ENCODE measurements at regions not wholly inside any gene's neighbourhood (a gene's known extent, or its start where the extent isn't known, plus 50 kb on each side); places are given as distances from the start of the nearest gene placed in this dataset.
"Not testable (repeated sequence)": the region's sequence is repeated elsewhere in the genome, so short reads cannot be mapped to it uniquely, and the experiment has no call there.

DNA sequence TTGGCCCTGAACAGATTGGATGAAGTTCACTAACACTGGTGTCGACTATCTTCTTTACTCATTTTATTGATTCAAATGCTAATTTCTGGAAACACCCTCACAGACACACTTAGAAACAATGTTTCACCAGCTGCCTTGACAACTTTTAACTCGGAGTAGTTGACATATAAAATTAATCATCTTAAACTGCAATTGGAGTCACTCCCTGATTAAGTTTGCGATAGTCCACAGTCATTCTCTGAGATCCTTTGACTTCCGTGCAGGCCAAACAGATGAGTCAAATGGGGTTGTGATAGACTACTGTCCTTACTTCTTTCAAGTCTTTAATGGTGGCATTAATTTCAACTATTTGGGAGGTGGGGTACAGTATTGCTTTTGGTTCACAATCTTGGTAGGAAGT, 114.4 kb upstream of the PCSK1 start:
- in situ Hi-C loops (cut with MboI; ENCODE audit: low sequenced_read_pairs) = no loop called here

DNA sequence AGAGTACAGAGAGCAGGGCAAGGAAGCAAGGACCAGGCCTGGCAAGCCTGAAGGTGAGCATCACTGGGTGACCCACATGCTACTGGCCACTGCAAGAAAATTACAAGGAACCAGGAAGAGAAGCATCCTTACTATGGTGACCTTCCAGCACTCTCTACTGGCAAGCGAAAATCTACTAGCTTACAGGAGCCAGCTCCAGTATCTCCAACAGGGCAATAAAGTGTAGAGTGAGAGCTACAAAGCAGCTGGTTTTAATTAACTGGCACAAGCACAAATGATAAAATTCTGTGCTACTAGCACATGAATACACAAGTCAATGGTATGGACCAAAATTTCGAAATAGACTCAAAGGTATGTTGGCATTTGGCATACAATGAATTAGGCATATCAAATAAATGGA, 113.3 kb upstream of the CAST start:
- no peaks in the 10 kb centered on the region for H3K9me3 ChIP-seq
- no peaks in the 10 kb centered on the region for H3K36me3 ChIP-seq (replicated peaks)
- no peak for DNase-seq (ENCODE audit: low spot score in 2 of 2)
- no peaks in the 10 kb centered on the region for H3K27me3 ChIP-seq (ENCODE audit: low read depth)
- no peaks in the 10 kb centered on the region for H3K4me1 ChIP-seq
- in situ Hi-C loops (cut with MboI; ENCODE audit: low sequenced_read_pairs) = no loop called here
- no peak overlapping the region for H3K4me3 ChIP-seq

More for the DNA sequence above, 114.4 kb upstream of the PCSK1 start:
- H3K4me1 ChIP-seq = no peaks in the 10 kb centered on the region
- H3K4me3 ChIP-seq = no peak overlapping the region
- H3K27me3 ChIP-seq (ENCODE audit: low read depth) = no peaks in the 10 kb centered on the region
- H3K36me3 ChIP-seq (replicated peaks) = no peaks in the 10 kb centered on the region
- no peak for DNase-seq (ENCODE audit: low spot score in 2 of 2)
- H3K9me3 ChIP-seq = no peaks in the 10 kb centered on the region

DNA sequence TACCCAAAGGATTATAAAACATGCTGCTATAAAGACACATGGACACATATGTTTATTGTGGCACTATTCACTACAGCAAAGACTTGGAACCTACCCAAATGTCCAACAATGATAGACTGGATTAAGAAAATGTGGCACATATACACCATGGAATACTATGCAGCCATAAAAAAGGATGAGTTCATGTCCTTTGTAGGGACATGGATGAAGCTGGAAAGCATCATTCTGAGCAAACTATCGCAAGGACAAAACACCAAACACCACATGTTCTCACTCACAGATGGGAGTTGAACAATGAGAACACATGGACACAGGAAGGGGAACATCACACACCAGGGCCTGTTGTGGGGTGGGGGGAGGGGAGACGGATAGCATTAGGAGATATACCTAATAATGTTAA, 101.3 kb upstream of the CAST start:
- DNase-seq (ENCODE audit: low spot score in 2 of 2); H3K9me3 ChIP-seq; H3K4me1 ChIP-seq; in situ Hi-C loops (cut with MboI; ENCODE audit: low sequenced_read_pairs); H3K4me3 ChIP-seq; H3K36me3 ChIP-seq (replicated peaks); H3K27me3 ChIP-seq (ENCODE audit: low read depth): not testable (repeated sequence)

DNA sequence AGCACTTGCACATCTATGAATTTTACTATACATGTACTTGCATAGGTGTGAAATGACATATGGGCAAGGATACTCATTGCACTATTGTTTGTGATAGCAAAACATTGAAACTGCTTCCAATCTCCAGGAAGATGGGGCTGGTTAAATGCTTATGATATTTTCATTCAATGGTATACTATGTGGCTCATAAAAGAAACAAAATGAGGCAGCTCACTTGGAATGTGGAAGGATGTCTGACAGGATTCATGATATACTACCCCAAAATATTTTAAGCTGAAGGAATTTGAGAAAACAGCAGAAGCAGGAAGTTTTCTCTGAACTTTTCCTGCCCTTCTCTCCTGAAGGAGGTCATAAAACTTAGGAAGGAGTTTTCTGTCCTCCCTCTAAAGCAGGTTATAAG, 99.6 kb upstream of the CAST start:
- no peak overlapping the region for H3K4me3 ChIP-seq
- no peaks in the 10 kb centered on the region for H3K4me1 ChIP-seq
- H3K36me3 ChIP-seq (replicated peaks) = no peaks in the 10 kb centered on the region
- in situ Hi-C loops (cut with MboI; ENCODE audit: low sequenced_read_pairs) = no loop called here
- DNase-seq (ENCODE audit: low spot score in 2 of 2) = no peak
- H3K9me3 ChIP-seq = no peaks in the 10 kb centered on the region
- peaks cover 4% of the 10 kb centered on the region; the same call in 1 of the 2 replicates for H3K27me3 ChIP-seq (ENCODE audit: low read depth)

DNA sequence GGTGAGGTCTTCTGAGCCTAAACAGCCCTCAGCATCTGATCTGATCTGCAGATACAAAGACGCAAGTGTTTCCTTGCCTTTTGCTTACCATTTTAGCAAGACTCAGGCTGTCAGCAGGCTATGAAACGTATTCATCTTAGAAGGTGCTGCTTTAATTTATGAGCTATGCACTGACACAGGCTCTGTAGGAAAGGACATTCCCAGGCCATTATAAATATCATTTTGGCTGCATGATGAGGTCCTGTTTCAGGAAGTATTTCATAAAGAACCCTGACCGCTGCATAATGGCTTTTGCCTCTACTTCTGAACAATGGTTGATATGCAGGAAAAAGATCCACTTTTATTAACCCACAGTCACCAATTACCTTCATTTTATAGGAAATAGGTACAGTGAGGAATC, 98.4 kb upstream of the CAST start:
- peaks cover 4% of the 10 kb centered on the region; the same call in 1 of the 2 replicates for H3K27me3 ChIP-seq (ENCODE audit: low read depth)
- in situ Hi-C loops (cut with MboI; ENCODE audit: low sequenced_read_pairs) = no loop called here

DNA sequence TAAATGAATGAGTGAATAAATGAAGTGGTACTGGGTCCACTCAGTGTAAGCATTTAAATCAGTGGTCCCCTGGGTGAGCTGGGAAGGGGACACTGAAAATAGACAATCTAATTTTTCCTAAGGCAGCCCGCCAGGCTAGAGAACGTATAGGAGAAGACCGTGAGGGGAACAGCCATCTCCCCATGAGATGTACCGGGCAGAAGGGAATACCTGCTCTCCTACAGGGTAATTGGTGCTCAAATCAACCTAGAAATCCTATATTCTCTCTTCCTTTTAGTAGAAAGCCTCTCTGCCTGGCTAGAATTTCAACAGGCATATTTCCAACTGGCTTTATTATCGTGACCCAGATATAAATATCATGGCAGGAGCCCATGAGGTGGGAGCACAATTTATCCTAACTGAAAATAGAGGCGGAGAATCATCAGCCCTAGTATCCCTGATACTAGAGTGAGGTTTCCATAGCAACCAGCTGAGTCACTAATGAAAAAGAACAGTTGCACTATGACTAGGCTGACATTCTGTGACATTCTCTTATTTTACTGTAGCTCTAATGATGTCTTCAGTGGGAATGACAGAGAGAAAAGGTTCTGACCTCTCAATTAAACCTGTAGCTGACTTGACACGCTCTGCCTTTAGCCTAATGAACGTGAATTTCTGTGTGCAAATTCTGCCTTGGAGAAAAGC, 96.5 kb upstream of the CAST start:
- no peaks in the 10 kb centered on the region for H3K9me3 ChIP-seq
- no peaks in the 10 kb centered on the region for H3K4me1 ChIP-seq
- no peaks in the 10 kb centered on the region for H3K36me3 ChIP-seq (replicated peaks)
- no peak for DNase-seq (ENCODE audit: low spot score in 2 of 2)
- H3K4me3 ChIP-seq = no peak overlapping the region
- H3K27me3 ChIP-seq (ENCODE audit: low read depth) = peaks cover 4% of the 10 kb centered on the region; the same call in 1 of the 2 replicates
- in situ Hi-C loops (cut with MboI; ENCODE audit: low sequenced_read_pairs) = no loop called here

More for the DNA sequence above, 98.4 kb upstream of the CAST start:
- Histone ChIP-seq H3K4me1 (no peaks in the 10 kb centered on the region), H3K36me3 (replicated peaks) (no peaks in the 10 kb centered on the region), H3K4me3 (no peak overlapping the region), H3K9me3 (no peaks in the 10 kb centered on the region)
- no peak for DNase-seq (ENCODE audit: low spot score in 2 of 2)

DNA sequence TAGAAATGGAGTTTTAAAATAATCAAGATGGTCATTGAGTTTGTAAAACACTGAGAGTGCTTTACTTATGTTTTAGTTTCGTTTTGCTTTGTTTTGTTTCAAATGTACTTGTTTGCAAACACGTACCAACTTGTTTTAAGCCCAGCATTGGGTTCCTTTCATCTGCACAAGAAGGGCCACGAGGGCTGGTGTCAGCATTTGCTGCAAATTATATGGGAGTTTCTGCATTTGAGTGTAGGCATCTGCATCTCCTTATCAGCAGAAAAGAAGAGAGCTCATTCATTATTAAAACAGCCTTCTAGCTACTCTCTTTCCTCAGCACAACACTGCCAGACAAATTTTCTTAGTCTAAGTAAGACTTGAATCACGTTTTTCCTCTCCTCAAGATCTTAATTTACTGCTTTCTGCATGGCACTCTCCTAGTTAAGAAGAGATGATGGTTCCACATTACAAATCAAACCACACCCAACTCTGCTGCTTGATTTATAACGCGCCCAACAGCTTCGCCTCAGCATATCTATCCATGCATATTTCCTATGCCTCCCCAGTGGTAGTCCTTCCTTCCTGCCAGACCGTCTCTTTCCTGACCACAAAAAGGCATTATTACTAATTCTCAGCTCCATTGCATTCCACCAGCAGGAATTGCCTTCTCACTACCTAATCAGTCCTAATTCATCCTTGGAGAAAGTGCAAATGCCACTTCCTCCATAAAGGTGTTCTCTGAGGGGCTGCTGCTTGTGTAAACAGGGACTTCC, 95.2 kb upstream of the CAST start:
- H3K9me3 ChIP-seq = no peaks in the 10 kb centered on the region
- no peak for DNase-seq (ENCODE audit: low spot score in 2 of 2)
- no peaks in the 10 kb centered on the region for H3K4me1 ChIP-seq
- in situ Hi-C loops (cut with MboI; ENCODE audit: low sequenced_read_pairs) = no loop called here
- no peak overlapping the region for H3K4me3 ChIP-seq
- H3K36me3 ChIP-seq (replicated peaks) = no peaks in the 10 kb centered on the region
- peaks cover 4% of the 10 kb centered on the region; the same call in 1 of the 2 replicates for H3K27me3 ChIP-seq (ENCODE audit: low read depth)

DNA sequence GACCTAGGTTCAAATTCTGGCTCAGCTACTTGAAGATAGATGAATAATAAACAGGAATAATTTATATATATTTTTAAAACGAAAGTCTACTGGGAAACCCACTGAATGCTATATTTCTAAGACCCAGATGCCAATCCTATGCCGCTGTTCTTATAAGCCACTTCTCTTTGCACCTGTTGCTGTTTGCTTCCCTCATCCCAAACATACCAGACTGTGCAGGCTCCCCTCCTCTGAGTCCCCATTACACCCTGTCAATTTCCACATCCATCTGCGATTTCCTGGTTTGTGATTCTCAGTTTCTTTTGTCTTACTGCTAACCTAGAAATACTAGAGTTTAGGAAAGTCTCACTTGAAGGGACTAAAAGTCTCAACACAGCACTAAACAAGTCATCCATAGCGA, 92.8 kb upstream of the CAST start:
- peaks cover 4% of the 10 kb centered on the region; the same call in 1 of the 2 replicates for H3K27me3 ChIP-seq (ENCODE audit: low read depth)
- no peaks in the 10 kb centered on the region for H3K36me3 ChIP-seq (replicated peaks)
- no peaks in the 10 kb centered on the region for H3K9me3 ChIP-seq
- in situ Hi-C loops (cut with MboI; ENCODE audit: low sequenced_read_pairs) = no loop called here
- DNase-seq (ENCODE audit: low spot score in 2 of 2) = no peak
- H3K4me3 ChIP-seq = no peak overlapping the region
- H3K4me1 ChIP-seq = no peaks in the 10 kb centered on the region

DNA sequence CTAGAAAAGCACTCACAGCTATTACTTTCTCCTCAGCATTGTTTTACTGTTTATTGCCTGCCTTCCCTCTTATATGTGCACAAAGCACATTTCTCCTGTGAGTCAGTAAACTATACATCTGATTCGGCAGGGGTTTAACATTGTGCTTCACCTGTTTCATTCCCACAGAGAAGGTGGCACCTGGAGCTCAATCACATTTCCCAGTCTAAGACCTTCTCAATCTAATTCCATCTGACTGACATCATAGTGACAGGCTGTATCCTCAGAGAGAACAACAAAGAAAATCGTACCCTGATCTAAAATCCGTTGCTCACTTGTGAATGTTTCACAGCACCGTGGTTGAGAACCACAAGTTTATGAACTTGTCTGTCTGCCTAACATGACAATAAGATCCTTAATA, 92.4 kb upstream of the CAST start:
- in situ Hi-C loops (cut with MboI; ENCODE audit: low sequenced_read_pairs) = no loop called here
- Histone ChIP-seq H3K4me1 (no peaks in the 10 kb centered on the region), H3K27me3 (ENCODE audit: low read depth) (peaks cover 4% of the 10 kb centered on the region; the same call in 1 of the 2 replicates), H3K9me3 (no peaks in the 10 kb centered on the region), H3K4me3 (no peak overlapping the region), H3K36me3 (replicated peaks) (no peaks in the 10 kb centered on the region)
- no peak for DNase-seq (ENCODE audit: low spot score in 2 of 2)

DNA sequence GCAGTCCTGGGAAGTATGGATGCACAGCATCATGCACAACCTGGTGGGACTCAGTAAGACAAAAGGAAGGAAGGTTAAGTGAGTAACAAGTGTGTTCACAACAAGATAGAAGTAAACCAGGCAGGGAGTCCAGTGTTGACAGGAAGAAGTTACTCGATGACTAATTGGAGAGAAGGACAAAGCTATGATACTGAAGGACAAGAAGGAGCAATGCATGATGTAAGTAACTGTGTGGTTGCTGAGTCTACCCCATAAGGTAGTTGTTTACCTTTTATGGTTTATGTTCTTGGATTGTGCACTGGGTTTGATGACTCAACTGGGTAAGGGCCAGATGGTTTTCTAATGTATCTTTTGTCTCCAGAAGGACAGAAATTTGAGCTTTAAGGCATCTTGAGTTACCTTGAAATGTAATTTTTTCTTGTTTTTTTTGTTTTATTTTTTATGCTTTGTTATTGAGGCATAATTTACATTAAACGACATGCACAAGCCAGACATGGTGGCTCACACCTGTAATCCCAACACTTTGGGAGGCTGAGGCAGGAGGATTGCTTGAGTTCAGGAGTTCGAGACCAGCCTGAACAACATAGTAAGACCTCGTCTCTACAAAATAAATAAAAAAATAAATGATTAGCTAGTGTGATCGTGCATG, 89.2 kb upstream of the CAST start:
- Histone ChIP-seq H3K9me3 (no peaks in the 10 kb centered on the region), H3K36me3 (replicated peaks) (no peaks in the 10 kb centered on the region), H3K27me3 (ENCODE audit: low read depth) (no peaks in the 10 kb centered on the region), H3K4me1 (no peaks in the 10 kb centered on the region), H3K4me3 (no peak overlapping the region)
- in situ Hi-C loops (cut with MboI; ENCODE audit: low sequenced_read_pairs) = no loop called here
- no peak for DNase-seq (ENCODE audit: low spot score in 2 of 2)

DNA sequence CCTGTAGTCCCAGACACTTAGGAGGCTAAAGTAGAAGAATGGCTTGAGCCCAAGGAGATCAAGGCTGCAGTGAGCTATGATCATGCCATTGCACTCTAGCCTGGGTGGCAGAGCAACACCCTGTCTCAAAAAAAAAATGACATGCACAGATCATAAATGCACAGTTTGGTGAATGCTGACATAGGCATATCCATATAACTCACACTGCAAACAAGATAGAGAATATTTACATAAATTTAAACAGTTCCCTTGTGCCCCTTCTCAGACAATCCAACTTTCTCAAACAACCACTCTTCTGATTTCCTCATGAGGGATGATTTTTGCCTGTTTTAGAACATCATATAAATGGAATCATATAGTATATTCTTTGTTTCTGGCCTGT, 88.7 kb upstream of the CAST start:
- Histone ChIP-seq H3K9me3 (no peaks in the 10 kb centered on the region), H3K4me1 (no peaks in the 10 kb centered on the region), H3K4me3 (no peak overlapping the region), H3K27me3 (ENCODE audit: low read depth) (no peaks in the 10 kb centered on the region), H3K36me3 (replicated peaks) (no peaks in the 10 kb centered on the region)
- DNase-seq (ENCODE audit: low spot score in 2 of 2) = no peak
- in situ Hi-C loops (cut with MboI; ENCODE audit: low sequenced_read_pairs) = no loop called here

DNA sequence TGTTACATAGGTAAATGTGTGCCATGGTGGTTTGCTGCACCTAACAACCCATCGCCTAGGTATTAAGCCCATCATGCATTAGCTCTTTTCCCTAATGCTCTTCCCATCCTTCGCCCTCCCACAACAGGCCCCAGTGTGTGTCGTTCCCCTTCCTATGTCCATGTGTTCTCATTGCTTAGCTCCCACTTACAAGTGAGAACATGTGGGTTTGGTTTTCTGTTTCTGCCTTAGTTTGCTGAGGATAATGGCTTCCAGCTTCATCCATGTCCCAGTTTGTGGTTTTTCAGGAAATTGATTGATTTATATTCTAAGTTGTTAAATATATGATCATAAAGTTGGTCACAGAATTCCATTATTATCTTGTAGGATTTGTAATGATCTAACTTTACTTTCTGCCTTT, 85.3 kb upstream of the CAST start:
- no peak for DNase-seq (ENCODE audit: low spot score in 2 of 2)
- Histone ChIP-seq H3K9me3 (no peaks in the 10 kb centered on the region), H3K27me3 (ENCODE audit: low read depth) (no peaks in the 10 kb centered on the region), H3K36me3 (replicated peaks) (no peaks in the 10 kb centered on the region), H3K4me3 (no peak overlapping the region), H3K4me1 (no peaks in the 10 kb centered on the region)
- in situ Hi-C loops (cut with MboI; ENCODE audit: low sequenced_read_pairs) = no loop called here

DNA sequence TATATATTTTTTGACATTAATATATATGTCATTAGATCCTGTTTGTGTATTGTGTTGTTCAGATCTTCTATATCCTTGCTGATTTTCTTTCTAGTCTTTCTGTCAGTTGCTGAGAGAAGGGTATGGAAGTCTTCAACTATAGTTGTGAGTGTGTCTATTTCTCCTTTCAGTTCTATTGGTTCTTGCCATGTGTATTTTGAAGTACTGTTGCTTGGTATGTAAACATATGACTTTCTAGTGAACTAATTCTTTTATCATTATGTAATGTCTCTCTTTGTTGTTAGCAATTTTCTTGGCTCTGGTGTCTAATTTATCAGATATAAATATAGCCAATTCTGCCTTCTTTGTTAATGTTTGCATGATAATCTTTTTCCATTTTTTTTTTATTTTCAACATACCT, 84.3 kb upstream of the CAST start:
- no peaks in the 10 kb centered on the region for H3K4me1 ChIP-seq
- no peak overlapping the region for H3K4me3 ChIP-seq
- in situ Hi-C loops (cut with MboI; ENCODE audit: low sequenced_read_pairs) = no loop called here
- H3K27me3 ChIP-seq (ENCODE audit: low read depth) = no peaks in the 10 kb centered on the region
- no peak for DNase-seq (ENCODE audit: low spot score in 2 of 2)
- H3K9me3 ChIP-seq = no peaks in the 10 kb centered on the region
- no peaks in the 10 kb centered on the region for H3K36me3 ChIP-seq (replicated peaks)

DNA sequence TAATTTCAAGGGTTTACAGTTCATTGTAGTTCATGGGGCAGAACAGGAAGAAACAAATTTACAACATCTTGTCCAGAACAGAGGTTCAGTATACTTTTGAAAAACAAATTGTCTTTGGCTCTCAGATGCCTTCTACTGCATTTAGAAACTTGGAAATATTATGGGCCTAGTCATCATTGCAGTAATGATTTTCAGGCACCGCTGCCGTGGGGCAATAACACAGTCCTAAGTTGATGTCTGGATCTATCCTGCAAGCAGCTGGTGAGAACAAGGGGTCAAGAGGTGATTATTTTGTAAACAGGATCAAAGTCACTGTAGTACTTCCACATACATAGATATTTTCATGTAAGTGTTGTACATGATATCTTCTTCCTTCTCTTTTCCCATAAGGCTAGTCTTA, 82.5 kb upstream of the CAST start:
- Histone ChIP-seq H3K4me3 (no peak overlapping the region), H3K36me3 (replicated peaks) (no peaks in the 10 kb centered on the region), H3K4me1 (no peaks in the 10 kb centered on the region), H3K27me3 (ENCODE audit: low read depth) (no peaks in the 10 kb centered on the region), H3K9me3 (no peaks in the 10 kb centered on the region)
- in situ Hi-C loops (cut with MboI; ENCODE audit: low sequenced_read_pairs) = no loop called here
- no peak for DNase-seq (ENCODE audit: low spot score in 2 of 2)

All from HAP-1 (cell line).